K562 (cell line): ENCODE measurements at regions not wholly inside any gene's neighbourhood (a gene's known extent, or its start where the extent isn't known, plus 50 kb on each side); places are given as distances from the start of the nearest gene placed in this dataset.
A peak's percentile ranks its signal among the peaks of the same experiment; 100 is the strongest.

Experiments used
- CBX8 ChIP-seq: fragments of 200-600 bp; sonication (generic); IDR thresholded peaks from 2 replicates; pipeline ENCODE4 v1.6.1; 2012; ENCODE audit warnings: borderline replicate concordance, mixed run types, low read depth, mild to moderate bottlenecking, moderate library complexity, mixed read lengths, low read length, control low read depth, inconsistent platforms; ENCODE audit not compliant: poor library complexity, severe bottlenecking; ENCODE audit errors: extremely low read depth
- CEBPB ChIP-seq: fragments of 450-650 bp; IDR thresholded peaks from 2 replicates; pipeline ENCODE4 v1.6.1; 2016; ENCODE audit warnings: missing genetic modification characterization, missing compliant biosample characterization
- E2F3 ChIP-seq: fragments of 250-450 bp; sonication (Bioruptor Pico); IDR thresholded peaks from 2 replicates; pipeline ENCODE4 v1.4.0; 2020; ENCODE audit warnings: mild to moderate bottlenecking
- ELF2 ChIP-seq: fragments of 250-450 bp; sonication (Bioruptor Pico); IDR thresholded peaks from 2 replicates; pipeline ENCODE4 v1.5.0; 2021; ENCODE audit warnings: mild to moderate bottlenecking
- FOXA3 ChIP-seq, 2 experiments: fragments of 450-650 bp in 1 of 2; sonication (generic) in 1 of 2; formaldehyde crosslinking; IDR thresholded peaks in 1 of 2; conservative IDR thresholded peaks in 1 of 2; 2 replicates each; pipeline versions ENCODE4 v1.4.0 to v1.8.0; 2020 to 2022; ENCODE audit warnings: mild to moderate bottlenecking in 2 of 2, missing genetic modification reagents in 1 of 2
- PHTF2 ChIP-seq: fragments of 250-450 bp; sonication (Bioruptor Pico); IDR thresholded peaks from 2 replicates; pipeline ENCODE4 v1.5.0; 2021; ENCODE audit warnings: mild to moderate bottlenecking
- RBM22 ChIP-seq: fragments of 200-400 bp; formaldehyde crosslinking; IDR thresholded peaks from 2 replicates; pipeline ENCODE4 v1.6.1; 2018; ENCODE audit warnings: low read length, low read depth; ENCODE audit not compliant: poor library complexity, severe bottlenecking
- TBL1XR1 ChIP-seq, 2 experiments: IDR thresholded peaks; 2 replicates each; pipeline ENCODE4 v1.6.1; 2012; ENCODE audit warnings: improper control_type of control experiment in 2 of 2, low read length in 2 of 2, mild to moderate bottlenecking in 1 of 2
- ZNF324 ChIP-seq: fragments of 250-450 bp; sonication (Bioruptor Pico); IDR thresholded peaks from 2 replicates; pipeline ENCODE4 v1.4.0; 2020; ENCODE audit warnings: mild to moderate bottlenecking
- ZNF561 ChIP-seq: fragments of 450-650 bp; formaldehyde crosslinking; conservative IDR thresholded peaks from 2 replicates; pipeline ENCODE4 v1.4.0; 2020; ENCODE audit warnings: mild to moderate bottlenecking, moderate library complexity
- TF ChIP-seq, protein P1 (sequence below): sonication (generic); formaldehyde crosslinking; IDR thresholded peaks from 2 replicates; pipeline ENCODE4 v1.9.0; 2022; ENCODE audit warnings: mild to moderate bottlenecking, missing genetic modification reagents
- TF ChIP-seq, protein P2 (sequence below): sonication (generic); IDR thresholded peaks from 2 replicates; pipeline ENCODE4 v1.6.1; 2016
- TF ChIP-seq, protein P3 (sequence below): sonication (generic); formaldehyde crosslinking; IDR thresholded peaks from 2 replicates; pipeline ENCODE4 v1.8.0; 2022; ENCODE audit warnings: missing genetic modification reagents, mild to moderate bottlenecking, borderline replicate concordance
- TF ChIP-seq, protein P4 (sequence below), 2 experiments: fragments of 450-650 bp in 1 of 2; sonication (generic) in 1 of 2; formaldehyde crosslinking; conservative IDR thresholded peaks; 2 replicates each; pipeline versions ENCODE4 v1.4.0 to v1.8.1; 2020 to 2022; ENCODE audit warnings: mild to moderate bottlenecking in 1 of 2, missing genetic modification reagents in 1 of 2
- TF ChIP-seq, protein P5 (sequence below): fragments of 250-450 bp; sonication (Bioruptor Pico); IDR thresholded peaks from 2 replicates; pipeline ENCODE4 v1.6.1; 2021; ENCODE audit warnings: mild to moderate bottlenecking

DNA sequence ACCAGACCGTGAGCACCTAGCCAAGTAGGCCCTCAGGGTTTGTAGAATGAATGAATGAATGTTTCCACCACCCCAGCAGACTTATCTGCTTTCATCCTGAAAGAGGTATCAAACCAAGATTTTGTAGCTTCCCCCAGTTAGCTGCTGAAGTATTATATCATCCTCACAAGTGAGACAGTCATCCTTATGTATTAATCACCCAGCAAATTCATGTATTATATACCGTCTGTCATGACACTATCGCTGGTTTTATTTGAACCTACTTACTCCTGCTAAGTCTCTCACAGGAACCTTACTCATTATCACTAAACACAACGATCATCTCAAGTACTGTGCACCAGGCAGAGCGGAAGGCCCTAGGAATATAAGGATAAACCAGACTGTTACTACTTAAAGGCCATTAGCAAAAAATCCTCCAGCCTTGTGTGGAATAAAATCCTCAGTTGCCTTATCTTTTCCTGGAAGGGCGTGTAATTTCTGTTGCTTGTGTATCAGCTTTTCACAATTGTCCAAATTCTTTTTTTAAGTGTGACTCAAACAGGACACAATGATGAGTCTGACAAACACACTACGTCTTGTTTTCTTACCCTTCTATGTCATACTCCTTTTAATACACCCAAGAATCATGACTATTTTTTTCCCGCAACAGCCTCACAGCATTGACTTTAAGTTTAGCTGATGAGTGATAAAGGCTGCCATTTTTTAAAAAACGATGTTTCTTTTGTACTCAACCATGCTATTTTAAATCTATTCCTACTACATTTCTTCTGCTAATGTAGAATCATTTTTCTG, 176.1 kb upstream of the KLF14 start (continued):
- TF ChIP-seq, protein P1, sequence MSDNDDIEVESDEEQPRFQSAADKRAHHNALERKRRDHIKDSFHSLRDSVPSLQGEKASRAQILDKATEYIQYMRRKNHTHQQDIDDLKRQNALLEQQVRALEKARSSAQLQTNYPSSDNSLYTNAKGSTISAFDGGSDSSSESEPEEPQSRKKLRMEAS (CRISPR knock-in tag): peak; percentile 40
- peak; percentile 65; the same call in 1 of the 2 replicates for TF ChIP-seq ELF2
- TF ChIP-seq, protein P2, sequence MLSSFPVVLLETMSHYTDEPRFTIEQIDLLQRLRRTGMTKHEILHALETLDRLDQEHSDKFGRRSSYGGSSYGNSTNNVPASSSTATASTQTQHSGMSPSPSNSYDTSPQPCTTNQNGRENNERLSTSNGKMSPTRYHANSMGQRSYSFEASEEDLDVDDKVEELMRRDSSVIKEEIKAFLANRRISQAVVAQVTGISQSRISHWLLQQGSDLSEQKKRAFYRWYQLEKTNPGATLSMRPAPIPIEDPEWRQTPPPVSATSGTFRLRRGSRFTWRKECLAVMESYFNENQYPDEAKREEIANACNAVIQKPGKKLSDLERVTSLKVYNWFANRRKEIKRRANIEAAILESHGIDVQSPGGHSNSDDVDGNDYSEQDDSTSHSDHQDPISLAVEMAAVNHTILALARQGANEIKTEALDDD: peak; percentile 86
- TF ChIP-seq E2F3 (CRISPR knock-in tag): no peak
- TF ChIP-seq, protein P3, sequence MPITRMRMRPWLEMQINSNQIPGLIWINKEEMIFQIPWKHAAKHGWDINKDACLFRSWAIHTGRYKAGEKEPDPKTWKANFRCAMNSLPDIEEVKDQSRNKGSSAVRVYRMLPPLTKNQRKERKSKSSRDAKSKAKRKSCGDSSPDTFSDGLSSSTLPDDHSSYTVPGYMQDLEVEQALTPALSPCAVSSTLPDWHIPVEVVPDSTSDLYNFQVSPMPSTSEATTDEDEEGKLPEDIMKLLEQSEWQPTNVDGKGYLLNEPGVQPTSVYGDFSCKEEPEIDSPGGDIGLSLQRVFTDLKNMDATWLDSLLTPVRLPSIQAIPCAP (CRISPR knock-in tag): no peak
- TF ChIP-seq, protein P4, sequence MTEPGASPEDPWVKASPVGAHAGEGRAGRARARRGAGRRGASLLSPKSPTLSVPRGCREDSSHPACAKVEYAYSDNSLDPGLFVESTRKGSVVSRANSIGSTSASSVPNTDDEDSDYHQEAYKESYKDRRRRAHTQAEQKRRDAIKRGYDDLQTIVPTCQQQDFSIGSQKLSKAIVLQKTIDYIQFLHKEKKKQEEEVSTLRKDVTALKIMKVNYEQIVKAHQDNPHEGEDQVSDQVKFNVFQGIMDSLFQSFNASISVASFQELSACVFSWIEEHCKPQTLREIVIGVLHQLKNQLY (CRISPR knock-in tag; conservative IDR thresholded peaks at IDR 0.05): no peak
- no peak for TF ChIP-seq TBL1XR1 (IDR thresholded peaks at IDR 0.05; ENCODE audit: low read length in 2 of 2)
- no peak for TF ChIP-seq CBX8
- no peak for TF ChIP-seq RBM22
- TF ChIP-seq CEBPB (tag): no peak
- TF ChIP-seq ZNF561 (CRISPR knock-in tag): no peak
- no peak for TF ChIP-seq ZNF324 (CRISPR knock-in tag)
- 0 out of 4 replicates have a peak, but pooled peaks of 1 of the 2 experiments have one; percentile 22 for TF ChIP-seq FOXA3 (CRISPR knock-in tag; conservative IDR thresholded peaks at IDR 0.05 in 1 of 2, IDR thresholded peaks at IDR 0.05 in 1 of 2)
- TF ChIP-seq, protein P5, sequence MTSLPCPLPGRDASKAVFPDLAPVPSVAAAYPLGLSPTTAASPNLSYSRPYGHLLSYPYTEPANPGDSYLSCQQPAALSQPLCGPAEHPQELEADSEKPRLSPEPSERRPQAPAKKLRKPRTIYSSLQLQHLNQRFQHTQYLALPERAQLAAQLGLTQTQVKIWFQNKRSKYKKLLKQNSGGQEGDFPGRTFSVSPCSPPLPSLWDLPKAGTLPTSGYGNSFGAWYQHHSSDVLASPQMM (CRISPR knock-in tag): no peak
- no peak for TF ChIP-seq PHTF2 (CRISPR knock-in tag)
